Mesenchymal stem cell (in vitro differentiated cells and primary cell): ENCODE measurements at regions not wholly inside any gene's neighbourhood (a gene's known extent, or its start where the extent isn't known, plus 50 kb on each side); places are given as distances from the start of the nearest gene placed in this dataset.

Experiments
- DNase-seq: peaks from one replicate; pipeline ENCODE4 v3.0.0-alpha.2; 2013
- H2AFZ ChIP-seq: one replicate; pipeline ENCODE4 v1.6.1; 2013; ENCODE audit warnings: low read depth, mild to moderate bottlenecking, control low read depth, inconsistent platforms, low read length, moderate library complexity
- H2AK5ac ChIP-seq: 2 replicates; pipeline ENCODE4 v1.6.1; 2013; ENCODE audit warnings: low read length, moderate library complexity, mild to moderate bottlenecking, inconsistent platforms; ENCODE audit not compliant: severe bottlenecking
- H2BK120ac ChIP-seq: one replicate; pipeline ENCODE4 v1.6.1; 2013; ENCODE audit warnings: low read depth, mild to moderate bottlenecking, inconsistent platforms, low read length, moderate library complexity
- H2BK12ac ChIP-seq, 2 experiments: one replicate each; pipeline ENCODE4 v1.6.1; 2013; ENCODE audit warnings: inconsistent platforms in 2 of 2, low read length in 2 of 2, mild to moderate bottlenecking in 2 of 2, moderate library complexity in 2 of 2, control low read depth in 1 of 2
- H2BK15ac ChIP-seq: one replicate; pipeline ENCODE4 v1.6.1; 2013; ENCODE audit warnings: mild to moderate bottlenecking, low read depth, inconsistent platforms; ENCODE audit not compliant: poor library complexity, severe bottlenecking
- H2BK5ac ChIP-seq: 2 replicates; pipeline ENCODE4 v1.6.1; 2013; ENCODE audit warnings: low read depth, mild to moderate bottlenecking, low read length, control low read depth, inconsistent platforms; ENCODE audit not compliant: poor library complexity, severe bottlenecking
- H3K14ac ChIP-seq, 2 experiments: one replicate each; pipeline ENCODE4 v1.6.1; 2013; ENCODE audit warnings: inconsistent platforms in 2 of 2, low read length in 2 of 2, control low read depth in 1 of 2, mild to moderate bottlenecking in 1 of 2, moderate library complexity in 1 of 2
- H3K18ac ChIP-seq, 2 experiments: one replicate each; pipeline ENCODE4 v1.6.1; 2013; ENCODE audit warnings: inconsistent platforms in 2 of 2, low read length in 2 of 2, control low read depth in 1 of 2, low read depth in 1 of 2, mild to moderate bottlenecking in 1 of 2
- H3K23ac ChIP-seq, 2 experiments: one replicate each; pipeline ENCODE4 v1.6.1; 2013; ENCODE audit warnings: inconsistent platforms in 2 of 2, low read length in 2 of 2, mild to moderate bottlenecking in 2 of 2, moderate library complexity in 2 of 2, control low read depth in 1 of 2
- H3K27ac ChIP-seq: 2 replicates; pipeline ENCODE4 v1.5.1; 2013; ENCODE audit warnings: mild to moderate bottlenecking, moderate library complexity, low read length, control low read depth, inconsistent platforms; ENCODE audit not compliant: poor library complexity, severe bottlenecking
- H3K27me3 ChIP-seq, 2 experiments: 2 replicates each; pipeline versions ENCODE4 v1.6.1 to v1.7.0; 2013; ENCODE audit warnings: low read length in 2 of 2, mild to moderate bottlenecking in 2 of 2, moderate library complexity in 2 of 2, control low read depth in 1 of 2, inconsistent platforms in 1 of 2; ENCODE audit not compliant: control insufficient read depth in 1 of 2, insufficient read depth in 1 of 2
- H3K36me3 ChIP-seq, 2 experiments: 2 replicates each; pipeline versions ENCODE4 v1.6.1 to v1.7.0; 2013; ENCODE audit warnings: low read length in 2 of 2, control low read depth in 1 of 2, inconsistent platforms in 1 of 2, low read depth in 1 of 2, mild to moderate bottlenecking in 1 of 2; ENCODE audit not compliant: insufficient read depth in 2 of 2, control insufficient read depth in 1 of 2
- H3K4ac ChIP-seq, 2 experiments: one replicate each; pipeline ENCODE4 v1.6.1; 2013; ENCODE audit warnings: inconsistent platforms in 2 of 2, low read length in 2 of 2, mild to moderate bottlenecking in 2 of 2, moderate library complexity in 2 of 2, control low read depth in 1 of 2, low read depth in 1 of 2
- H3K4me1 ChIP-seq: 2 replicates; pipeline ENCODE4 v1.6.1; 2013; ENCODE audit warnings: low read depth, low read length, control low read depth; ENCODE audit not compliant: control insufficient read depth, insufficient read depth
- H3K4me2 ChIP-seq: 2 replicates; pipeline ENCODE4 v1.6.1; 2013; ENCODE audit warnings: low read length, mild to moderate bottlenecking, inconsistent platforms; ENCODE audit not compliant: poor library complexity, severe bottlenecking
- H3K4me3 ChIP-seq, 2 experiments: 2 replicates each; pipeline versions ENCODE4 v1.5.1 to v1.7.0; 2013; ENCODE audit warnings: low read length in 2 of 2, mild to moderate bottlenecking in 2 of 2, control low read depth in 1 of 2, low read depth in 1 of 2; ENCODE audit not compliant: insufficient read depth in 1 of 2
- H3K79me1 ChIP-seq: replicated peaks from 2 replicates; pipeline ENCODE4 v1.6.1; 2013; ENCODE audit warnings: mild to moderate bottlenecking, control low read depth, low read length, inconsistent platforms; ENCODE audit not compliant: poor library complexity, severe bottlenecking
- H3K9ac ChIP-seq: 2 replicates; pipeline ENCODE4 v1.7.0; 2013; ENCODE audit warnings: mild to moderate bottlenecking, low read length, moderate library complexity
- H3K9me3 ChIP-seq: 2 replicates; pipeline ENCODE4 v1.7.0; 2013; ENCODE audit warnings: mild to moderate bottlenecking, low read length; ENCODE audit not compliant: control insufficient read depth
- H4K8ac ChIP-seq: one replicate; pipeline ENCODE4 v1.6.1; 2013; ENCODE audit warnings: inconsistent platforms, mild to moderate bottlenecking, low read length, moderate library complexity
- H4K91ac ChIP-seq: one replicate; pipeline ENCODE4 v1.6.1; 2013; ENCODE audit warnings: mild to moderate bottlenecking, low read length, inconsistent platforms
- WGBS: methylation state at CpG from one replicate; pipeline ENCODE4 v1.1.7; 2013; ENCODE audit warnings: mixed read lengths; 5-methylcytosine and 5-hydroxymethylcytosine counted together

DNA sequence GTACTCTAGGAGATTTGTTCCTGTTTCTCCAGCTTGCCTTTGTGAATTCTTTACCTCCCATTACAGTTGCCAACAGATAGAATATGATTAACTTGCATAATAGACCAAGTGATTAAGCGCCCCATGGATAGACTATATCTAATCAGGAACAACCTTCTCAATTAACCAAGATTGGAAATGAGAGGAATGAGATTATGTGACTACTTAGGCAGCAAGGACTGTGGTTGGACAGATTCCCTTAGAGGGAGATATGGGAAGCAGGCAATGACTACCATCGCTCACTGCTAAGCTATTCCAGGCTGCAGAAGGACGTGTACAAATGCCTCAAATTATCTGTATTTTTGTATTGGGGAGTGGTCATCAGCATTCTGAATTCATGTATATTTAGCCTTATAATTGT, 278.1 kb upstream of the DAB2 start:
- no peaks in the 10 kb centered on the region for H3K9me3 ChIP-seq
- H3K4me2 ChIP-seq: no peak overlapping the region
- no peak overlapping the region for H2AFZ ChIP-seq
- H2AK5ac ChIP-seq: no peak overlapping the region
- H4K91ac ChIP-seq: no peak overlapping the region
- no peak overlapping the region for H2BK12ac ChIP-seq
- H3K4me1 ChIP-seq: no peaks in the 10 kb centered on the region
- no peak overlapping the region for H2BK15ac ChIP-seq
- no peak overlapping the region for H3K18ac ChIP-seq
- H2BK120ac ChIP-seq: no peak overlapping the region
- H3K4me3 ChIP-seq: no peak overlapping the region
- no peak for DNase-seq
- H4K8ac ChIP-seq: no peak overlapping the region
- H3K27ac ChIP-seq: no peak overlapping the region
- H3K14ac ChIP-seq: no peak overlapping the region
- no peaks in the 10 kb centered on the region for H3K27me3 ChIP-seq
- 93% methylated on average over 2 of the region's 3 CpGs for WGBS
- H3K4ac ChIP-seq: no peak overlapping the region
- no peak overlapping the region for H2BK5ac ChIP-seq
- H3K23ac ChIP-seq: no peak overlapping the region
- H3K79me1 ChIP-seq: no peaks in the 10 kb centered on the region
- H3K36me3 ChIP-seq: no peaks in the 10 kb centered on the region
- no peak overlapping the region for H3K9ac ChIP-seq

DNA sequence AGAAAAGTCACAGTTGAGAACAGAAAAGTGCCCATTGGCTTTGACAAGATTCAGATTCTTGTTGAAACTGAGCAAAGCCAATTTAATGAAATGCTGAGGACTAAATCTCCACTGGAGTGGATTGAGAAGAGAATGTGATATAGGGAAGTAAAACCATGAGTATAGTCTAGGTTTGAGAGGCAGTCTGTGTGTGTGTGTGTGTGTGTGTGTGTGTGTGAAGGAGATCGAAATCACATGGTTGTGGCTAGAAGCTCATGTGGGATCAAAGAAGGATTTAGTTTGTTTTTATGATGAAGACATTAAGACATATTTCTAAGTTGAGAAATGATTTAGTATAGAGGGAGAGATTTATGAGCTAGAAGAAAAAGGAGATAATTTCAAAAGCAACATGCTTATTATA, 275.7 kb upstream of the DAB2 start:
- H4K91ac ChIP-seq: no peak overlapping the region
- H2BK120ac ChIP-seq: no peak overlapping the region
- H3K9ac ChIP-seq: no peak overlapping the region
- no peaks in the 10 kb centered on the region for H3K79me1 ChIP-seq
- no peak overlapping the region for H3K27ac ChIP-seq
- H3K36me3 ChIP-seq: no peaks in the 10 kb centered on the region
- H3K14ac ChIP-seq: no peak overlapping the region
- no peak overlapping the region for H2BK15ac ChIP-seq
- H3K23ac ChIP-seq: no peak overlapping the region
- no peak overlapping the region for H4K8ac ChIP-seq
- DNase-seq: no peak
- no peak overlapping the region for H2BK12ac ChIP-seq
- no peak overlapping the region for H3K4me2 ChIP-seq
- no peaks in the 10 kb centered on the region for H3K27me3 ChIP-seq
- no peaks in the 10 kb centered on the region for H3K4me1 ChIP-seq
- WGBS: 96% methylated on average over 1 of the region's 1 CpG
- no peak overlapping the region for H2AK5ac ChIP-seq
- no peak overlapping the region for H3K18ac ChIP-seq
- H3K4ac ChIP-seq: no peak overlapping the region
- no peak overlapping the region for H3K4me3 ChIP-seq
- H3K9me3 ChIP-seq: no peaks in the 10 kb centered on the region
- H2AFZ ChIP-seq: no peak overlapping the region
- no peak overlapping the region for H2BK5ac ChIP-seq

DNA sequence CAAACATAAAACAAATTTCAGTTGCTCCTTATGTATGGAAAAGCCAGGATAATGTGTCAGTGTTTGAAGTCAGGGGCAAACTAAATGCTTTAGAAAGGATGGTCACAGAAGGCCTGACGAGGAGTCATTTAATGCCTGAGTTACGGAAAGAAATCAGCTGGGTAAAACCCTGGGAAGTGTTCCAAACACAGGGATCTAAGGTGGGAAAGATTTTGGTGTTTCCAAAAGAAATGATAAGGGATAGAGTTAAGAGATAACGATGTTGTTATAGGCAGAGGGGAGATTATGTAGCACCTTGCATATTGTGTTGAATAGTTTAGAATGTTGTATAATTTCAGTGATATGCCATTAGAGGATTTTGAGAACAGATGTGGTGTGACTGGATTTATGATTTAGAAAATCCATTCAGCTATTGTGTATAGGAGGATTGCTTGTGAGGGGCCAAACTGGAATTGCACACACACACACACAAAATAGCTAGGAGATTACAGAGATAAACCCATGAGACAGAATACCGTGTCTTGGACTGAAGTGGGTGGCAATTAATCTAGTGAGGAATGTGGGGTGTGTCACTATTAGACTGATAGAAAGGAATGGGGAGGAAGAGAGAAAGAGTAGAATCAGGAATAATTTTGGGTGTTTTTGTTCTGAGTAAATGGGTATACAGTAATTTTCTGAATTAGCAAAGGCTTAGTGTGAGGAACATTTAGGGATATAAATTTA, 274.2 kb upstream of the DAB2 start:
- H2AK5ac ChIP-seq: peak overlapping the region; percentile 17
- H2BK15ac ChIP-seq: no peak overlapping the region
- no peak overlapping the region for H4K8ac ChIP-seq
- WGBS: 71% methylated on average over 4 of the region's 4 CpGs
- no peaks in the 10 kb centered on the region for H3K36me3 ChIP-seq
- H3K9me3 ChIP-seq: no peaks in the 10 kb centered on the region
- no peak overlapping the region for H2BK120ac ChIP-seq
- no peak overlapping the region for H2BK5ac ChIP-seq
- no peak overlapping the region for H4K91ac ChIP-seq
- no peak overlapping the region for H3K18ac ChIP-seq
- H3K27me3 ChIP-seq: no peaks in the 10 kb centered on the region
- no peak overlapping the region for H2AFZ ChIP-seq
- H3K27ac ChIP-seq: no peak overlapping the region
- no peaks in the 10 kb centered on the region for H3K4me1 ChIP-seq
- no peak overlapping the region for H2BK12ac ChIP-seq
- no peaks in the 10 kb centered on the region for H3K79me1 ChIP-seq
- no peak overlapping the region for H3K4me2 ChIP-seq
- peak overlapping the region; percentile 14 for H3K9ac ChIP-seq
- H3K14ac ChIP-seq: no peak overlapping the region
- H3K23ac ChIP-seq: no peak overlapping the region
- no peak overlapping the region for H3K4me3 ChIP-seq
- no peak for DNase-seq
- H3K4ac ChIP-seq: no peak overlapping the region

DNA sequence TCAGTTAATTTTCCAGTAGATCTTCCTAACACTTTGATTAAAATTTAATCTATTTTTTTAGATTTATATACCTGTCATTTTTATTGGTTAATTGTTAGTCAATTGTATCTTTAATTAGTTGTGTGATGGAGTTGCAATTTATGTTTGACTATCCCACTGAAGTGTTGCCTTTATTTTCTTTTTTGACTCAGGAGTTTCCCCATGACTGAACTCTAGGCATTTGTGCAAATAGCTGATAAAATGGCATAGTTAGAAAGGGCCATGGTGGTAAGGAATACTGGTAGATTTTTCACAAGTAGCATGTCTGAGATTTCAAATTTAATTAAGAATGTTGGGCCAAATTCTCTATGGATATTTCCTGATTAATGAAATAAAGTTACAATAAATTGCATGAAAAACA, 273.1 kb upstream of the DAB2 start:
- Histone ChIP-seq H2BK120ac (no peak overlapping the region), H3K36me3 (no peaks in the 10 kb centered on the region), H3K27me3 (no peaks in the 10 kb centered on the region), H2BK15ac (no peak overlapping the region), H3K4me1 (no peaks in the 10 kb centered on the region), H3K18ac (no peak overlapping the region), H3K9ac (no peak overlapping the region), H4K91ac (no peak overlapping the region), H3K14ac (no peak overlapping the region), H3K4me3 (no peak overlapping the region), H2AK5ac (no peak overlapping the region), H3K9me3 (no peaks in the 10 kb centered on the region), H3K4ac (no peak overlapping the region), H3K27ac (no peak overlapping the region), H3K23ac (no peak overlapping the region), H2BK5ac (no peak overlapping the region), H3K4me2 (no peak overlapping the region), H3K79me1 (no peaks in the 10 kb centered on the region), H2BK12ac (no peak overlapping the region), H2AFZ (no peak overlapping the region), H4K8ac (no peak overlapping the region)
- no peak for DNase-seq
